ENCODE measurements at regions not wholly inside any gene's neighbourhood (a gene's known extent, or its start where the extent isn't known, plus 50 kb on each side); places are given as distances from the start of the nearest gene placed in this dataset.

- WGBS = 47% methylated on average over 6 of the region's 6 CpGs
- no peaks in the 10 kb centered on the region for H3K27me3 ChIP-seq (replicated peaks; ENCODE audit: insufficient read depth)
- H3K4me1 ChIP-seq (replicated peaks) = no peaks in the 10 kb centered on the region
- no peak overlapping the region for H3K27ac ChIP-seq
- DNase-seq (ENCODE audit: low spot score) = no peak
- no peaks in the 10 kb centered on the region for H3K36me3 ChIP-seq
- TF ChIP-seq POLR2A (IDR thresholded peaks at IDR 0.05) (no peak), POLR2AphosphoS5 (IDR thresholded peaks at IDR 0.05) (no peak), CTCF (IDR thresholded peaks at IDR 0.05) (no peak)
- intact Hi-C loops (cut with DNase I) = no loop called here
- H3K4me3 ChIP-seq = no peak overlapping the region
- H3K9me3 ChIP-seq = no peaks in the 10 kb centered on the region
Measured at GRCh38 chr16:5706211-5706610, 608.6 kb upstream of the EEF2KMT start.

- Histone ChIP-seq H3K27ac (no peak overlapping the region), H3K36me3 (no peaks in the 10 kb centered on the region), H3K27me3 (replicated peaks; ENCODE audit: insufficient read depth) (no peaks in the 10 kb centered on the region), H3K9me3 (no peaks in the 10 kb centered on the region), H3K4me3 (no peak overlapping the region), H3K4me1 (replicated peaks) (no peaks in the 10 kb centered on the region)
- intact Hi-C loops (cut with DNase I) = no loop called here
- 69% methylated on average over 4 of the region's 4 CpGs for WGBS
- TF ChIP-seq POLR2A (IDR thresholded peaks at IDR 0.05) = no peak
- TF ChIP-seq POLR2AphosphoS5 (IDR thresholded peaks at IDR 0.05) = no peak
- no peak for TF ChIP-seq CTCF (IDR thresholded peaks at IDR 0.05)
- no peak for DNase-seq (ENCODE audit: low spot score)
Measured at GRCh38 chr16:5704271-5704670, 606.7 kb upstream of the EEF2KMT start.

GRCh38 chr16:5693426-5693825 lies 595.8 kb upstream of the EEF2KMT start:
- Histone ChIP-seq H3K27ac (no peak overlapping the region), H3K4me3 (no peak overlapping the region), H3K4me1 (replicated peaks) (no peaks in the 10 kb centered on the region), H3K9me3 (no peaks in the 10 kb centered on the region), H3K27me3 (replicated peaks; ENCODE audit: insufficient read depth) (no peaks in the 10 kb centered on the region), H3K36me3 (no peaks in the 10 kb centered on the region)
- intact Hi-C loops (cut with DNase I) = no loop called here
- no peak for DNase-seq (ENCODE audit: low spot score)
- no peak for TF ChIP-seq POLR2A (IDR thresholded peaks at IDR 0.05)
- TF ChIP-seq CTCF (IDR thresholded peaks at IDR 0.05) = no peak
- TF ChIP-seq POLR2AphosphoS5 (IDR thresholded peaks at IDR 0.05) = no peak
- WGBS = 93% methylated on average over 3 of the region's 3 CpGs

- Histone ChIP-seq H3K4me1 (replicated peaks) (no peaks in the 10 kb centered on the region), H3K27ac (no peak overlapping the region), H3K27me3 (replicated peaks; ENCODE audit: insufficient read depth) (no peaks in the 10 kb centered on the region), H3K36me3 (no peaks in the 10 kb centered on the region), H3K9me3 (no peaks in the 10 kb centered on the region), H3K4me3 (no peak overlapping the region)
- intact Hi-C loops (cut with DNase I) = no loop called here
- DNase-seq (ENCODE audit: low spot score) = no peak
- TF ChIP-seq POLR2AphosphoS5 (IDR thresholded peaks at IDR 0.05) (no peak), CTCF (IDR thresholded peaks at IDR 0.05) (no peak), POLR2A (IDR thresholded peaks at IDR 0.05) (no peak)
- WGBS = 92% methylated on average over 3 of the region's 3 CpGs
Measured at GRCh38 chr16:5681966-5682365, 584.4 kb upstream of the EEF2KMT start.

GRCh38 chr16:5678371-5678770 lies 580.8 kb upstream of the EEF2KMT start:
- DNase-seq (ENCODE audit: low spot score) = no peak

More at GRCh38 chr16:5678371-5678770, 580.8 kb upstream of the EEF2KMT start:
- intact Hi-C loops (cut with DNase I) = no loop called here
- Histone ChIP-seq H3K4me1 (replicated peaks) (no peaks in the 10 kb centered on the region), H3K4me3 (no peak overlapping the region), H3K36me3 (no peaks in the 10 kb centered on the region), H3K27ac (no peak overlapping the region), H3K9me3 (no peaks in the 10 kb centered on the region), H3K27me3 (replicated peaks; ENCODE audit: insufficient read depth) (no peaks in the 10 kb centered on the region)
- TF ChIP-seq CTCF (IDR thresholded peaks at IDR 0.05) (no peak), POLR2AphosphoS5 (IDR thresholded peaks at IDR 0.05) (no peak), POLR2A (IDR thresholded peaks at IDR 0.05) (no peak)
- 12% methylated on average over 7 of the region's 7 CpGs for WGBS
